Loucy (cell line): ENCODE measurements at regions not wholly inside any gene's neighbourhood (a gene's known extent, or its start where the extent isn't known, plus 50 kb on each side); places are given as distances from the start of the nearest gene placed in this dataset.

ENCODE experiments used
- H2AFZ ChIP-seq: fragments of 200-600 bp; sonication (generic); 2 replicates; pipeline ENCODE4 v1.6.0; 2016; ENCODE audit warnings: antibody characterized with exemption, mild to moderate bottlenecking, low read length, moderate library complexity
- H3F3A ChIP-seq: fragments of 200-600 bp; 2 replicates; pipeline ENCODE4 v1.6.0; 2016; ENCODE audit warnings: antibody characterized with exemption, low read depth, mild to moderate bottlenecking
- H3K27me3 ChIP-seq: fragments of 200-600 bp; sonication (generic); 2 replicates; pipeline ENCODE4 v1.6.1; 2014; ENCODE audit warnings: low read length, mild to moderate bottlenecking; ENCODE audit not compliant: insufficient read depth, poor library complexity, severe bottlenecking
- H3K36me3 ChIP-seq: fragments of 200-600 bp; sonication (generic); 2 replicates; pipeline ENCODE4 v1.6.1; 2016; ENCODE audit warnings: low read length; ENCODE audit not compliant: insufficient read depth
- H3K4me1 ChIP-seq: fragments of 200-600 bp; sonication (generic); 2 replicates; pipeline ENCODE4 v1.5.1; 2014; ENCODE audit warnings: low read length, mild to moderate bottlenecking; ENCODE audit not compliant: insufficient read depth, poor library complexity, severe bottlenecking
- H3K4me2 ChIP-seq: fragments of 200-600 bp; sonication (generic); 2 replicates; pipeline ENCODE4 v1.6.0; 2014; ENCODE audit warnings: antibody characterized with exemption, low read length, low read depth, mild to moderate bottlenecking; ENCODE audit not compliant: poor library complexity, severe bottlenecking
- H3K4me3 ChIP-seq: fragments of 200-600 bp; sonication (generic); 2 replicates; pipeline ENCODE4 v1.5.1; 2014; ENCODE audit warnings: low read length, mild to moderate bottlenecking, mixed read lengths; ENCODE audit not compliant: poor library complexity, severe bottlenecking
- H3K79me2 ChIP-seq: fragments of 200-600 bp; sonication (generic); 2 replicates; pipeline ENCODE4 v1.6.1; 2014; ENCODE audit warnings: low read length; ENCODE audit not compliant: insufficient read depth
- H3K9ac ChIP-seq: fragments of 200-600 bp; sonication (generic); 2 replicates; pipeline ENCODE4 v1.6.0; 2014; ENCODE audit warnings: mild to moderate bottlenecking, low read depth, low read length, moderate library complexity; ENCODE audit not compliant: poor library complexity, severe bottlenecking
- H3K9me2 ChIP-seq: fragments of 200-600 bp; sonication (generic); replicated peaks from 2 replicates; pipeline ENCODE4 v1.6.1; 2016; ENCODE audit warnings: low read depth, low read length, mixed read lengths
- H3K9me3 ChIP-seq: fragments of 200-600 bp; sonication (generic); 2 replicates; pipeline ENCODE4 v1.6.1; 2014; ENCODE audit warnings: mild to moderate bottlenecking, antibody characterized with exemption, low read length, low read depth; ENCODE audit not compliant: insufficient read depth
- H4K20me1 ChIP-seq: fragments of 200-600 bp; sonication (generic); 2 replicates; pipeline ENCODE4 v1.6.0; 2014; ENCODE audit warnings: antibody characterized with exemption, low read length, mild to moderate bottlenecking; ENCODE audit not compliant: insufficient read depth, poor library complexity, severe bottlenecking
- CTCF ChIP-seq: fragments of 200-600 bp; sonication (generic); conservative IDR thresholded peaks from 2 replicates; pipeline ENCODE4 v1.5.1; 2014; ENCODE audit warnings: mild to moderate bottlenecking, antibody characterized with exemption, low read length
- EZH2phosphoT487 ChIP-seq: fragments of 200-600 bp; IDR thresholded peaks from 2 replicates; pipeline ENCODE4 v1.6.1; 2018; ENCODE audit warnings: antibody characterized with exemption, mild to moderate bottlenecking, moderate library complexity, borderline replicate concordance

GRCh38 chr12:127542391-127542790 is 724.6 kb upstream of the TMEM132C start:
- no peaks in the 10 kb centered on the region for H3K9me2 ChIP-seq
- no peak overlapping the region for H3K4me2 ChIP-seq
- H3K79me2 ChIP-seq = no peaks in the 10 kb centered on the region
- H3K9me3 ChIP-seq = no peaks in the 10 kb centered on the region
- H4K20me1 ChIP-seq = no peaks in the 10 kb centered on the region
- no peak overlapping the region for H3K4me3 ChIP-seq
- no peaks in the 10 kb centered on the region for H3K36me3 ChIP-seq
- no peaks in the 10 kb centered on the region for H3K4me1 ChIP-seq
- H2AFZ ChIP-seq = no peak overlapping the region
- no peaks in the 10 kb centered on the region for H3K27me3 ChIP-seq
- H3F3A ChIP-seq = no peaks in the 10 kb centered on the region
- TF ChIP-seq EZH2phosphoT487 = no peak
- TF ChIP-seq CTCF = no peak
- no peak overlapping the region for H3K9ac ChIP-seq

GRCh38 chr12:127542931-127543330 is 724.0 kb upstream of the TMEM132C start:
- Histone ChIP-seq H3K4me1 (no peaks in the 10 kb centered on the region), H3K36me3 (no peaks in the 10 kb centered on the region), H3K4me3 (no peak overlapping the region), H3K4me2 (no peak overlapping the region), H3K9me2 (no peaks in the 10 kb centered on the region), H3F3A (no peaks in the 10 kb centered on the region), H3K9ac (no peak overlapping the region), H2AFZ (no peak overlapping the region), H3K27me3 (no peaks in the 10 kb centered on the region), H3K79me2 (no peaks in the 10 kb centered on the region), H4K20me1 (no peaks in the 10 kb centered on the region), H3K9me3 (no peaks in the 10 kb centered on the region)
- TF ChIP-seq CTCF (no peak), EZH2phosphoT487 (no peak)

GRCh38 chr12:127546721-127547505 is 720.1 kb upstream of the TMEM132C start:
- no peaks in the 10 kb centered on the region for H3K79me2 ChIP-seq
- H3K4me2 ChIP-seq = no peak overlapping the region
- no peaks in the 10 kb centered on the region for H3F3A ChIP-seq
- H3K4me3 ChIP-seq = no peak overlapping the region
- H3K36me3 ChIP-seq = no peaks in the 10 kb centered on the region
- no peaks in the 10 kb centered on the region for H4K20me1 ChIP-seq
- no peak overlapping the region for H2AFZ ChIP-seq
- H3K27me3 ChIP-seq = no peaks in the 10 kb centered on the region
- no peaks in the 10 kb centered on the region for H3K9me2 ChIP-seq
- no peak for TF ChIP-seq CTCF
- TF ChIP-seq EZH2phosphoT487 = no peak
- no peaks in the 10 kb centered on the region for H3K9me3 ChIP-seq
- no peak overlapping the region for H3K9ac ChIP-seq
- H3K4me1 ChIP-seq = no peaks in the 10 kb centered on the region
